Hypothalamus (tissue), 51 donors: ENCODE measurements at regions not wholly inside any gene's neighbourhood (a gene's known extent, or its start where the extent isn't known, plus 50 kb on each side); places are given as distances from the start of the nearest gene placed in this dataset.
"Not testable (repeated sequence)": the region's sequence is repeated elsewhere in the genome, so short reads cannot be mapped to it uniquely, and the experiment has no call there.

Experiments
- DNase-seq, 51 donors: peaks; one replicate each; lab custom pipeline; 2025; lab: John Stamatoyannopoulos, UW

DNA sequence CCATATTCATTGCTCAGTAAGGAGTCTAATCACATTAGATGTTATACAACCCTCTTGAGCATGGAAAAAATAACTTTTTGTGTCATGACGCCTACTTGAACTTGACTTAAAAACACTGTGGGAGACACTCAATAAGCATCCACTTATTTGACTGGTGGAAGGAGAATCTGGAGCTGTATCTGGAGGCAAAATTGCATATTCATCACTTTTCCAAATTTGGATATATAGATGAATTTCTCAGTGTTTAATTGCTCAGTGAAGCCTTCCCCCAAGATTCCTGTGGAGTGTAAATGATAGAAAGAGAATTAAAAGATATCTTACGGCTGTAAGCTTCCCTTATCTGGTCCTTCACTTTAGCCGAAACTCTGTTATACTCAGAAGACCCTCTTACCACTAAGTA lies 610.7 kb upstream of the ADGRL2 start:
- DNase-seq, result no peak

- no peak for DNase-seq
Observed at GRCh38 chr1:81187635-81188034, 613.1 kb upstream of the ADGRL2 start.

DNA sequence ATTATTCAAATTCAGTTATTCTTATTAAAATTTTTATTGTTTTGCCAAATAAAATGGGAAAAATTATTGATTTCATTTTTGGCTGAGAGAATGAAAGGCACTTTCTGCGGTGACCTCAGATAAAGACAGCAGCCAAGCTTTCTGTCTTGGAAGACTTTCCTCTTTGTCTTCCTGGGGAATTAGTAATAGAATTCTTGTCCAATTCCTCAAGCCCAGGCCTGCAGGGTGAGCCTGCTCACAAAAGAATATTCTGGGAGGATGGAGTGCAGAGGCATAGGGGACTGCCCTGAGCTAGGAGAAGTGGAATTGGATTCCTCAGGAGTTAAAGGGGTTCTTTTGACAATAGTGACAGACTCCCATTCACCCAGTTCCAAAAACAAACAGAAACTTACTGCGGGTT lies 614.5 kb upstream of the ADGRL2 start:
- no peak for DNase-seq

DNA sequence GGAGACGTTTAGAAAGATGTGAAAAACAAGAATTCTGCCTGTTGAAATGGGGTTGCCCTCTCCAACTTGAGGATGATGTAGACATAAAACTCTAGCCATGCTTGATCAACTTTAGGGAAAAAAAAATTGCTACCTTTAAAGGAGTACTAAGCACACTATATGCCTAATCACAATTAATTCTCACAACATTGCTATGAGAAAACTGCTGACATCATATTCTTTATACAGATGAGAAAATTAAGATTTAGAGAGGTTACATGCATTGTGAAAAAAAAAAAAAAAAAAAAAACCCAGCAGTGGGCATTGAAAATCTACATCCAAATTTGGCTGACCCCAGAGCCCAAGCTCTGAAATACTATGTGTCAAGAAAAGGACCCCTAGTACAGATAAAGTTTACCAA lies 617.2 kb upstream of the ADGRL2 start:
- DNase-seq, result no peak

- DNase-seq, result no peak
Observed at GRCh38 chr1:81183051-81183450, 617.7 kb upstream of the ADGRL2 start.

DNA sequence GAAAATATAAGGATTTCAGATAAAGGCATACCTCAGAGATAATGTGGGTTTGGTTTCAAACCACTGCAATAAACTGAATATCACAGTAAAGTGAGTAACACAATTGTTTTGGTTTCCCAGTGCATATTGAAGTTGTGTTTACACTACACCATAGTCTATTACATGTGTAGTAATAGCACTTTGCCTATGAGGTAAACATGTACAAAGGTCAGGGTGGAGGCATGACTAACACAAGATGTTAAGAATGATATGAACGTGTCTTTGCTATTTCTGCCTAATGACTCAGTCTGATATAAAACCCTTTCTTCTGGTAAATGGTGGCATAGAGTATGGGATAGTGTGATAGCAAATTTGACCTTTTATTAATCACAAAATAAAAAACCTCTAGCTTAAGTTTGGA lies 621.5 kb upstream of the ADGRL2 start:
- DNase-seq, result no peak

DNA sequence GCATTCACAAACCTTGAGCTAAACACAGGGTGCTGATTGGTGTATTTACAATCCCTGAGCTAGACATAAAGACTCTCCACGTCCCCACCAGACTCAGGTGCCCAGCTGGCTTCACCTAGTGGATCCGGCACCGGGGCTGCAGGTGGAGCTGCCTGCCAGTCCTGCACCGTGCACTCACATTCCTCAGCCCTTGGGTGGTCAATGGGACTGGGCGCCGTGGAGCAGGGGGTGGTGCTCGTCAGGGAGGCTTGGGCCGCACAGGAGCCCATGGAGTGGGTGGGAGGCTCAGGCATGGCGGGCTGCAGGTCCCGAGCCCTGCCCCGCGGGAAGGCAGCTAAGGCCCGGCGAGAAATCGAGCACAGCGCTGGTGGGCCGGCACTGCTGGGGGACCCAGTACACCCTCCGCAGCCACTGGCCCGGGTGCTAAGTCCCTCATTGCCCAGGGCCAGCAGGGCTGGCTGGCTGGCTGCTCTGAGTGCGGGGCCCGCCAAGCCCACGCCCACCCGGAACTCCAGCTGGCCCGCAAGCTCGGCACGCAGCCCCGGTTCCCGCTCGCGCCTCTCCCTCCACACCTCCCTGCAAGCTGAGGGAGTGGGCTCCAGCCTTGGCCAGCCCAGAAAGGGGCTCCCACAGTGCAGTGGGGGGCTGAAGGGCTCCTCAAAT lies 622.2 kb upstream of the ADGRL2 start:
- DNase-seq, result not testable (repeated sequence)

- no peak for DNase-seq
Observed at GRCh38 chr1:81174811-81175476, 625.8 kb upstream of the ADGRL2 start.

- DNase-seq, result no peak
Observed at GRCh38 chr1:81174052-81174451, 626.7 kb upstream of the ADGRL2 start.

DNA sequence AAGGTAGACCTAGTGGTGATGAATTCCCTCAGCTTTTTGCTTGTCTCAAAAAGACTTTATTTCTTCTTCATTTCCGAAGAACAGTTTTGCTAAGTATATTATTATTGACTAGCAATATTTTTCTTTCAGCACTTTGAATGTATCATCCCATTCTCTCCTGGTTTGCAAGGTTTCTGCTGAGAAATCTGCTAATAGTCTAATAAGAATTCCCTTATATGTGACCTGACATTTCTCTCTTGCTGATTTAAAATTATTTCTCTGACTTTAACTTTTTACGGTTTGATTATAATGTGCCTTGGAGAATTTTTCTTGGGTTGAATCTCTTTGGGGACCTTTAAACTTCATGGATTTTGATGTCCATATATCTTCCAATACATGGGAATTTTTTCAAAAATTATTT lies 628.3 kb upstream of the ADGRL2 start:
- DNase-seq, result no peak

DNA sequence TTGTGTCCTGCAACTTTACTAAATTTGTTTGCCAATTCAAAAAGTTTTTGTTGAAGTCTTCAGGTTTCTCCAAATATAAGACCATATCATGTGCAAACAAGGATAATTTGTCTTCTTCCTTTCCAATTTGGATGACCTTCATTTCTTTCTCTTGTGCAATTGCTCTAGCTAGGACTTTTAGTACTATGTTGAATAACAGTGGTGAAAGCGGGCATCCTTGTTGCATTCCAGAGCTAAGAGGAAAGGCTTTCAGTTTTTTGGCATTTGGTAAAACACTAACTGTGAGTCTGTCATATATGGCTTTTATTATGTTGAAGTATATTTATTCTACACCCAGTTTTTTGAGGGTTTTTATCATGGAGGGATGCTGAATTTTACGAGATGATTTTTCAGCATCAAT lies 630.0 kb upstream of the ADGRL2 start:
- DNase-seq, result no peak

DNA sequence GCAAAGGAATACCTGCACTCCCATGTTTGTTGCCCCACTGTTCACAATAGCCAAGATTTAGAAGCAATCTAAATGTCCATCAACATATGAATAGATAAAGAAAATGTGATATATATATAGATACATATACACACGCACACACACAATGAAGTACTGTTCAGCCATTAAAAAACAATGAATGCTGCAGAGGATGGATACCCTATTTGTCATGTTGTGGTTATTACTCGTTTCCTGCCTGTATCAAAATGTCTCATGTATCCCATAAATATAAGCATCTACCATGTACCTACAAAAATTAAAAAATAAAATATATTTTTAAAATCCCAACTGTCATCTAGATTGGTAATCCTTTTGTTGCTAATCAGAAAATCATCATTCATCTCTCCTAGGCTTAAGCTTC lies 634.8 kb upstream of the ADGRL2 start:
- no peak for DNase-seq

DNA sequence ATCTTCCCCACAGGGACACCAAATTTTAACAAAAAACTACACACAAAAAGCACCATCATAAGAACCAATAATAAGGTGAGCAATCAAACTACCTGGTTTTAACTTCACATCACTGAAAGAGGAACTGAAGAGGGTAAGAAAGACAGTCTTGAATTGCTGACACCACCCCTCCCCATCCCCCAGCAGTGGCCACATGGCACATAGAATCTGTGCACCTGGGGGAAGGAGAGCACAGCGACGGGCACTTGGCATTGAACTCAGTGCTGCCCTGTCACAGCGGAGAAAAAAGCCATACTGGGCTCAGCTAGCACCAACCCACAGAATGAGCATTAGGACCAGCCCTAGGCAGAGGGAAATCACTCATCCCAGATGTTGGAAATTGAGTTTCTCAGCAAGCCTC lies 640.0 kb upstream of the ADGRL2 start:
- no peak for DNase-seq

DNA sequence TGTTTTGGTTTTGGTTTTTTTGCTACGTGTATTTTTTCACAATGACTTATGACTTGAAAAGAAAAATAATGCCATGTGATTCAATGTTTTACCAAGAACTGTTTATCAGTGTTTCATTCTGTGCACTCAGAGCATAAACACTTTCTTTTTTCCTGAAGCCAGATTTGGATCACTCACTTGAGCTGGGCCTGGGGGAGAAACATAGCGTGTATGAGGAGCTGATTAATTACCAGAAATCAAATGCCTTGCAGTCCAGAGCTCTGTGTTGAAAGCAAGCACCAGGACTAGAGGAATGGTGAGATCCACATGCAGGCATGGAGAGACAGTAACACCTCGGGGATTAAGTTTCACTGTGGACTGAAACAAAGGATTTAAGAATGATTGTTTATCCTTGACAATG lies 642.1 kb upstream of the ADGRL2 start:
- DNase-seq, result no peak

- no peak for DNase-seq
Observed at GRCh38 chr1:81157686-81158085, 643.0 kb upstream of the ADGRL2 start.

- DNase-seq, result no peak
Observed at GRCh38 chr1:81156887-81157286, 643.8 kb upstream of the ADGRL2 start.

DNA sequence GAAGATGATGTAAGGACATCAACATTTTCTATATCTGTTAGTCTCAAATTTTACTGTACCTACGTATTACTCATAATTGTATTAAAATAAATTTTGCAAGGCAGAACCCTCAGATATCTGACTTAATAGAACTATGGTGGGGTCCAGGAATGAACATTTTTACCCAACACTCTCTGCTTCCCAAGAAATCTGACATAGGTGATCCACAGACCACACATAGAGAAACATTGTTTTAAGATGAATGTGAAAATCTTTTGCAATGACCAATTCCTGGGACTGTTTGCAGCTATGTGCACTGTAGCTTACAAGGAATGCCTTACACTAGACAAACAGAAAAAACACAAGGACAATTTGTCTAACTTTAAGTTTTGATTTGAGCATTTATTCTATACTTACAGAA lies 645.6 kb upstream of the ADGRL2 start:
- DNase-seq, result no peak

GRCh38 chr1:81151206-81151605 lies 649.5 kb upstream of the ADGRL2 start:
- DNase-seq, result no peak

GRCh38 chr1:81149649-81150325 lies 650.9 kb upstream of the ADGRL2 start:
- DNase-seq, result no peak

GRCh38 chr1:81144240-81144825 lies 656.4 kb upstream of the ADGRL2 start:
- DNase-seq, result no peak

GRCh38 chr1:81142099-81142826 lies 658.5 kb upstream of the ADGRL2 start:
- DNase-seq, result no peak
